ENCODE measurements at regions not wholly inside any gene's neighbourhood (a gene's known extent, or its start where the extent isn't known, plus 50 kb on each side); places are given as distances from the start of the nearest gene placed in this dataset.

GRCh38 chr2:49480520-49480919 is 326.2 kb upstream of the FSHR start:
- Mint-ChIP-seq H3K4me1 (peaks cover 0 to 4% of the 10 kb centered on the region in 2 experiments; a peak in 2 of 4 replicates), H3K27ac (no peak overlapping the region), H3K27me3 (ENCODE audit: low read depth) (no peaks in the 10 kb centered on the region; the same call in 1 of the 2 replicates), H3K9me3 (peaks cover 20 to 21% of the 10 kb centered on the region in 2 experiments), H3K4me3 (no peak overlapping the region), H3K36me3 (ENCODE audit: insufficient read depth in 1 of 3, low read depth in 3 of 3) (peaks cover 0 to 8% (median 3%) of the 10 kb centered on the region in 3 experiments; a peak in 5 of 7 replicates)
- H3K4ac ChIP-seq (ENCODE audit: low read depth, low read length), result no peak overlapping the region
- no peaks in the 10 kb centered on the region for H3K79me2 ChIP-seq (ENCODE audit: insufficient read depth, low read length)
- no peak overlapping the region for H2BK5ac ChIP-seq (ENCODE audit: insufficient read length, low read length)
- no peak overlapping the region for H2AK5ac ChIP-seq (ENCODE audit: insufficient read length, low read length)
- H2BK20ac ChIP-seq (ENCODE audit: low read depth, low read length, poor library complexity, severe bottlenecking), result no peak overlapping the region
- no peak overlapping the region for H2AFZ ChIP-seq (ENCODE audit: low read length)
- H3K79me1 ChIP-seq (ENCODE audit: insufficient read depth, low read depth, low read length, poor library complexity, severe bottlenecking), result no peaks in the 10 kb centered on the region
- no peak overlapping the region for H3K23ac ChIP-seq (ENCODE audit: insufficient read length, low read depth, low read length)
- no peaks in the 10 kb centered on the region for H3K27me3 ChIP-seq (ENCODE audit: insufficient read depth, low read length)
- H2BK15ac ChIP-seq (ENCODE audit: low read depth, low read length), result no peak overlapping the region
- H3K14ac ChIP-seq (ENCODE audit: insufficient read depth, low read length), result no peak overlapping the region
- H4K20me1 ChIP-seq (ENCODE audit: control insufficient read depth, insufficient read depth, insufficient read length), result no peaks in the 10 kb centered on the region
- no peak overlapping the region for H2BK12ac ChIP-seq (ENCODE audit: insufficient read length, low read depth, low read length)
- no peak overlapping the region for H3K18ac ChIP-seq (ENCODE audit: insufficient read length, low read depth, low read length)
- no peak overlapping the region for H3K56ac ChIP-seq (ENCODE audit: insufficient read length, low read depth, low read length)
- no peak overlapping the region for H3T11ph ChIP-seq (ENCODE audit: low read length)
- no peaks in the 10 kb centered on the region for H3K23me2 ChIP-seq (ENCODE audit: insufficient read length, low read depth, low read length, poor library complexity, severe bottlenecking)
- TF ChIP-seq, protein P1, sequence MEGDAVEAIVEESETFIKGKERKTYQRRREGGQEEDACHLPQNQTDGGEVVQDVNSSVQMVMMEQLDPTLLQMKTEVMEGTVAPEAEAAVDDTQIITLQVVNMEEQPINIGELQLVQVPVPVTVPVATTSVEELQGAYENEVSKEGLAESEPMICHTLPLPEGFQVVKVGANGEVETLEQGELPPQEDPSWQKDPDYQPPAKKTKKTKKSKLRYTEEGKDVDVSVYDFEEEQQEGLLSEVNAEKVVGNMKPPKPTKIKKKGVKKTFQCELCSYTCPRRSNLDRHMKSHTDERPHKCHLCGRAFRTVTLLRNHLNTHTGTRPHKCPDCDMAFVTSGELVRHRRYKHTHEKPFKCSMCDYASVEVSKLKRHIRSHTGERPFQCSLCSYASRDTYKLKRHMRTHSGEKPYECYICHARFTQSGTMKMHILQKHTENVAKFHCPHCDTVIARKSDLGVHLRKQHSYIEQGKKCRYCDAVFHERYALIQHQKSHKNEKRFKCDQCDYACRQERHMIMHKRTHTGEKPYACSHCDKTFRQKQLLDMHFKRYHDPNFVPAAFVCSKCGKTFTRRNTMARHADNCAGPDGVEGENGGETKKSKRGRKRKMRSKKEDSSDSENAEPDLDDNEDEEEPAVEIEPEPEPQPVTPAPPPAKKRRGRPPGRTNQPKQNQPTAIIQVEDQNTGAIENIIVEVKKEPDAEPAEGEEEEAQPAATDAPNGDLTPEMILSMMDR (conservative IDR thresholded peaks at IDR 0.05), result no peak
- no CpG with 5 or more reads among the region's 1 CpG for WGBS (ENCODE audit: extremely low coverage, insufficient read length, low lambda C conversion rate)
- H2BK120ac ChIP-seq (ENCODE audit: low read depth, low read length, poor library complexity, severe bottlenecking), result no peak overlapping the region
- DNase-seq, result no peak
- H4K91ac ChIP-seq (ENCODE audit: insufficient read length, low read depth, low read length), result no peak overlapping the region
- H3K4me1 ChIP-seq (ENCODE audit: insufficient read depth, low read length), result no peaks in the 10 kb centered on the region
- no peak overlapping the region for H4K8ac ChIP-seq (replicated peaks; ENCODE audit: insufficient read length, low read depth, low read length)
- H3K9ac ChIP-seq (ENCODE audit: extremely low read depth, insufficient read length, low read length), result no peak overlapping the region
- no peak overlapping the region for H4K5ac ChIP-seq (ENCODE audit: insufficient read length, low read depth, low read length)
- no peak overlapping the region for H3K27ac ChIP-seq (ENCODE audit: insufficient read length, low read depth, low read length)
- H3K4me2 ChIP-seq (ENCODE audit: insufficient read depth, insufficient read length, low read length), result no peak overlapping the region
- H3K9me3 ChIP-seq (ENCODE audit: control insufficient read depth, low read depth, low read length), result no peaks in the 10 kb centered on the region
